CD4-positive, CD25-positive, alpha-beta regulatory T cell (primary cell): ENCODE measurements at regions not wholly inside any gene's neighbourhood (a gene's known extent, or its start where the extent isn't known, plus 50 kb on each side); places are given as distances from the start of the nearest gene placed in this dataset.
A peak's percentile ranks its signal among the peaks of the same experiment; 100 is the strongest.
"Not testable (repeated sequence)": the region's sequence is repeated elsewhere in the genome, so short reads cannot be mapped to it uniquely, and the experiment has no call there.

Experiments
- ATAC-seq, 2 donors: fragments of 150-1000 bp; cut with Tn5 transposase; one replicate each; pipeline ENCODE4 v1.10.0; 2021; ENCODE audit warnings: low read depth in 2 of 2, moderate number of reproducible peaks in 2 of 2, moderate library complexity in 1 of 2
- DNase-seq, 3 donors: peaks; one replicate each; pipeline versions ENCODE4 v3.0.0 to v3.0.0-alpha.2; 2012 to 2022; ENCODE audit warnings: mixed read lengths in 1 of 3
- H3K27ac ChIP-seq: one replicate; pipeline ENCODE4 v1.7.0; 2013; ENCODE audit warnings: mild to moderate bottlenecking, low read length; ENCODE audit not compliant: insufficient read depth, poor library complexity, severe bottlenecking
- H3K27me3 ChIP-seq: one replicate; pipeline ENCODE4 v1.7.0; 2013; ENCODE audit warnings: low read length; ENCODE audit not compliant: control insufficient read depth, insufficient read depth
- H3K36me3 ChIP-seq: one replicate; pipeline ENCODE4 v1.7.0; 2013; ENCODE audit warnings: mild to moderate bottlenecking, low read length, moderate library complexity; ENCODE audit not compliant: control insufficient read depth, insufficient read depth
- H3K4me1 ChIP-seq: 2 replicates; pipeline ENCODE4 v1.7.0; 2013; ENCODE audit warnings: mild to moderate bottlenecking, low read length; ENCODE audit not compliant: insufficient read depth, control insufficient read depth, poor library complexity, severe bottlenecking
- H3K4me3 ChIP-seq: one replicate; pipeline ENCODE4 v1.7.0; 2013; ENCODE audit warnings: low read depth, mild to moderate bottlenecking, low read length, moderate library complexity
- H3K9me3 ChIP-seq, 2 experiments: 1 replicate in 1 of 2; 2 replicates in 1 of 2; pipeline ENCODE4 v1.7.0; 2013; ENCODE audit warnings: low read length in 2 of 2, mild to moderate bottlenecking in 1 of 2, moderate library complexity in 1 of 2; ENCODE audit not compliant: control insufficient read depth in 2 of 2
- H3K27ac Mint-ChIP-seq, 3 donors: one replicate each; pipeline ENCODE4 v1.8.0; 2020 to 2022; ENCODE audit warnings: mild to moderate bottlenecking in 3 of 3, mixed read lengths in 3 of 3, moderate library complexity in 2 of 3
- H3K27me3 Mint-ChIP-seq: one replicate; pipeline ENCODE4 v1.8.0; 2022; ENCODE audit warnings: mild to moderate bottlenecking, mixed read lengths
- H3K36me3 Mint-ChIP-seq: one replicate; pipeline ENCODE4 v1.8.0; 2020; ENCODE audit warnings: mixed read lengths
- H3K4me1 Mint-ChIP-seq, 4 donors: one replicate each; pipeline ENCODE4 v1.8.0; 2020 to 2022; ENCODE audit warnings: mixed read lengths in 4 of 4, mild to moderate bottlenecking in 1 of 4
- H3K4me3 Mint-ChIP-seq, 4 donors: one replicate each; pipeline ENCODE4 v1.8.0; 2020 to 2022; ENCODE audit warnings: mild to moderate bottlenecking in 4 of 4, mixed read lengths in 4 of 4, moderate library complexity in 3 of 4
- H3K9me3 Mint-ChIP-seq, 7 donors: one replicate each; pipeline ENCODE4 v1.8.0; 2020 to 2022; ENCODE audit warnings: mixed read lengths in 7 of 7, mild to moderate bottlenecking in 3 of 7, moderate library complexity in 2 of 7

- H3K9me3 ChIP-seq = no peaks in the 10 kb centered on the region
- H3K36me3 Mint-ChIP-seq = no peaks in the 10 kb centered on the region
- no peak overlapping the region for H3K27ac Mint-ChIP-seq
- DNase-seq (no peak), ATAC-seq (no peak)
- no peak overlapping the region for H3K27ac ChIP-seq
- H3K4me3 Mint-ChIP-seq = no peak overlapping the region
- H3K4me1 ChIP-seq = no peaks in the 10 kb centered on the region
- H3K4me1 Mint-ChIP-seq = no peaks in the 10 kb centered on the region
- no peak overlapping the region for H3K4me3 ChIP-seq
- peaks cover 0 to 5% (median 3%) of the 10 kb centered on the region in 7 donors for H3K9me3 Mint-ChIP-seq
- H3K27me3 Mint-ChIP-seq = peaks cover 9% of the 10 kb centered on the region
- H3K27me3 ChIP-seq = no peaks in the 10 kb centered on the region
- H3K36me3 ChIP-seq = no peaks in the 10 kb centered on the region
These were observed 136.3 kb downstream of the SLC35B3 start for GRCh38 chr6:8299034-8299433.

GRCh38 chr6:8282946-8283345 lies 152.4 kb downstream of the SLC35B3 start:
- H3K9me3 Mint-ChIP-seq, H3K4me1 ChIP-seq, H3K4me1 Mint-ChIP-seq, DNase-seq, H3K4me3 ChIP-seq, H3K27ac Mint-ChIP-seq, ATAC-seq, H3K36me3 Mint-ChIP-seq, H3K4me3 Mint-ChIP-seq, H3K9me3 ChIP-seq, H3K27ac ChIP-seq, H3K27me3 Mint-ChIP-seq, H3K36me3 ChIP-seq, H3K27me3 ChIP-seq: not testable (repeated sequence)

- H3K4me3 Mint-ChIP-seq = no peak overlapping the region
- H3K4me3 ChIP-seq = no peak overlapping the region
- ATAC-seq (no peak), DNase-seq (no peak)
- H3K36me3 ChIP-seq = no peaks in the 10 kb centered on the region
- no peaks in the 10 kb centered on the region for H3K36me3 Mint-ChIP-seq
- peaks cover 0 to 3% (median 0%) of the 10 kb centered on the region in 7 donors for H3K9me3 Mint-ChIP-seq
- H3K27ac ChIP-seq = no peak overlapping the region
- no peaks in the 10 kb centered on the region for H3K27me3 Mint-ChIP-seq
- H3K27me3 ChIP-seq = no peaks in the 10 kb centered on the region
- no peaks in the 10 kb centered on the region for H3K4me1 ChIP-seq
- no peak overlapping the region for H3K27ac Mint-ChIP-seq
- H3K9me3 ChIP-seq = no peaks in the 10 kb centered on the region
- H3K4me1 Mint-ChIP-seq = no peaks in the 10 kb centered on the region
These were observed 153.0 kb downstream of the SLC35B3 start for GRCh38 chr6:8282380-8282779.

DNA sequence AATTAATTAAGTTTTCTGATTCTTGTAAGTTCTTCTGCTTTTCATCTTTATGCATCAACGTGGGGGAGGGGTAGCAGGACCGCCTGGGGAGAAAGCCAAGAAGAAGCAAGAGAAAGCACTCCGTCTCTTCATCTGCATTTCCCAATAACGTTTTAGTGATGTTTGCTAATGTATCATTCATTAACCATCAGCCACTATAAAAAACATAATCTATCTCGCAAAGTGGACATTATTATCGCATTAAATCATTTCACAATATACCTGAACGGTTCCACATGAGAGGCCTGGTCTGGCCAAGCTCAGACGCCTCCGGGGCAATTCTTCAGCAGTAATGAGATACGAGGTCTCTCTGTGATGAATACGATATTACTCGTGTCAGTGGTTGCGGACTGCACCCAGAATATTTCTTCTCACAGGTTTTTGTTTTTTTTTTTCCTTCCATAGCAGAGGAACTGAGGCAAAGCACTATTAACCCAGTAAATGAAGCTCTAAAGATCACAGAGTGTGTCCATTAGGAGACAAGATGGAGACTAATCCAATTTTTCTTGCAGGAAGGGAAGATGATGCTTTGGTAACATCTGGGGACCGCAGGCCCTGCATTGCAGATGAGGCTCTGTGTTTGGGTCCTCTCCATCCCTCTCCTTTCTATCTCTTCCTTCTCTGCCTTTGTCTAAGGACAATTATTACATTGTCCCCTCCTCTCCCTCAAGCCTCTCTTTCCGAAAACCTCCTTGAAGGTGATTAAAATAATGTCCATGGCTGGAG lies 156.1 kb downstream of the SLC35B3 start:
- no peak overlapping the region for H3K27ac ChIP-seq
- DNase-seq (no peak), ATAC-seq (no peak)
- H3K4me3 ChIP-seq = no peak overlapping the region
- Mint-ChIP-seq H3K9me3 (peaks cover 0 to 2% (median 0%) of the 10 kb centered on the region in 7 donors), H3K4me1 (no peaks in the 10 kb centered on the region), H3K36me3 (no peaks in the 10 kb centered on the region), H3K27me3 (no peaks in the 10 kb centered on the region), H3K4me3 (no peak overlapping the region), H3K27ac (no peak overlapping the region)
- H3K9me3 ChIP-seq = no peaks in the 10 kb centered on the region
- H3K4me1 ChIP-seq = no peaks in the 10 kb centered on the region
- H3K27me3 ChIP-seq = no peaks in the 10 kb centered on the region
- no peaks in the 10 kb centered on the region for H3K36me3 ChIP-seq

- DNase-seq (no peak), ATAC-seq (no peak)
- Mint-ChIP-seq H3K4me3 (no peak overlapping the region), H3K36me3 (no peaks in the 10 kb centered on the region), H3K4me1 (no peaks in the 10 kb centered on the region), H3K9me3 (peaks cover 0 to 2% (median 0%) of the 10 kb centered on the region in 7 donors), H3K27me3 (no peaks in the 10 kb centered on the region), H3K27ac (no peak overlapping the region)
- H3K36me3 ChIP-seq = no peaks in the 10 kb centered on the region
- no peaks in the 10 kb centered on the region for H3K27me3 ChIP-seq
- no peak overlapping the region for H3K27ac ChIP-seq
- H3K9me3 ChIP-seq = no peaks in the 10 kb centered on the region
- no peak overlapping the region for H3K4me3 ChIP-seq
- no peaks in the 10 kb centered on the region for H3K4me1 ChIP-seq
These were observed 156.8 kb downstream of the SLC35B3 start for GRCh38 chr6:8278562-8278961.

DNA sequence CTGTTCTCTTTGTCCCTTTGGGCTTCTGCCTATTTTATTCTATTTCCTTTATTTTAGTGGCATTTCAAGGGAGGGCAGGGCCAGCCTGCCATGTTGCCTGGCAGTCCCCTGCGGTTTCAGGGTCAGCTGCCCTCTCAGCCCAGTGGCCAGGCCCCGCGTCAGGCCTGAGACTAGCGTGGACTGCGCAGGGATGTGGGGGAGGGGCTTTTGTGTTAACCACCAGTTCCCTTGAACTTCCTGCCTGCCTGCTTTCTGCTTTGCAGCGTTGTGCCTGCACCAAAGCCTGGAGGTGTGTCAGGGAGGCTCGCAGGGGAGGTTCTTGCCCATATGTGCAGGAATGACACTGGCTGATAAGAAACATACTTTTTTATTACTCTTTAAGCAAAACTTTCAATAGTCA lies 157.6 kb downstream of the SLC35B3 start:
- H3K36me3 ChIP-seq = no peaks in the 10 kb centered on the region
- H3K27me3 ChIP-seq = no peaks in the 10 kb centered on the region
- H3K27ac ChIP-seq = no peak overlapping the region
- no peak for ATAC-seq
- no peak for DNase-seq
- H3K9me3 ChIP-seq = no peaks in the 10 kb centered on the region
- H3K4me1 ChIP-seq = no peaks in the 10 kb centered on the region
- H3K36me3 Mint-ChIP-seq = no peaks in the 10 kb centered on the region
- no peaks in the 10 kb centered on the region for H3K27me3 Mint-ChIP-seq
- H3K4me1 Mint-ChIP-seq = no peaks in the 10 kb centered on the region
- H3K9me3 Mint-ChIP-seq = peaks cover 0 to 2% (median 0%) of the 10 kb centered on the region in 7 donors
- H3K27ac Mint-ChIP-seq = peak overlapping the region in 1 of 3 donors; percentile 68
- no peak overlapping the region for H3K4me3 Mint-ChIP-seq
- H3K4me3 ChIP-seq = no peak overlapping the region

DNA sequence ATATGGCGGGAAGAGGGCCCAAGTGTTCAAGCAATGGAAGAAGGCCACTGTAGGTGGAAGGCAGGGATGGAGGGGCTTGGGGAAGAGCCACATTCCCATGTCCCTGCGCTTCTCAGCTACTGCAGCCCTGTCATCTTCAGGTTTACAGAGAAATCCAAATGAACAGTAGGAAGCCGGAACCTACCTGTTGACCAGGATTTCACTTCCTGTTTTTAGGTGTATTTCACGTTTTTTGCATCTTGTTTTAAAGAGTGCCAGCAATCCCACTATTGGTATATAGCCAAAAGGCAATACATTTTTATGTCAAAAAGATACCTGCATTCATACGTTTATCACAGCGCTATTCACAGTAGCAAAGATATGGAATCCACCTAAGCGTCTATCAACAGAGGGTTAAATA lies 159.2 kb downstream of the SLC35B3 start:
- Mint-ChIP-seq H3K4me3 (no peak overlapping the region), H3K9me3 (no peaks in the 10 kb centered on the region), H3K27ac (no peak overlapping the region), H3K4me1 (no peaks in the 10 kb centered on the region), H3K27me3 (no peaks in the 10 kb centered on the region), H3K36me3 (no peaks in the 10 kb centered on the region)
- H3K27ac ChIP-seq = no peak overlapping the region
- no peaks in the 10 kb centered on the region for H3K9me3 ChIP-seq
- no peak overlapping the region for H3K4me3 ChIP-seq
- H3K36me3 ChIP-seq = no peaks in the 10 kb centered on the region
- DNase-seq = no peak
- ATAC-seq = no peak
- H3K27me3 ChIP-seq = no peaks in the 10 kb centered on the region
- no peaks in the 10 kb centered on the region for H3K4me1 ChIP-seq

GRCh38 chr6:8275667-8276066 lies 159.7 kb downstream of the SLC35B3 start:
- no peaks in the 10 kb centered on the region for H3K27me3 ChIP-seq
- no peak overlapping the region for H3K27ac Mint-ChIP-seq
- no peak overlapping the region for H3K4me3 Mint-ChIP-seq
- H3K9me3 Mint-ChIP-seq = no peaks in the 10 kb centered on the region
- H3K4me1 ChIP-seq = no peaks in the 10 kb centered on the region
- no peaks in the 10 kb centered on the region for H3K36me3 Mint-ChIP-seq
- no peaks in the 10 kb centered on the region for H3K27me3 Mint-ChIP-seq
- no peaks in the 10 kb centered on the region for H3K36me3 ChIP-seq
- no peak overlapping the region for H3K4me3 ChIP-seq
- no peak overlapping the region for H3K27ac ChIP-seq
- ATAC-seq (no peak), DNase-seq (no peak)
- H3K9me3 ChIP-seq = no peaks in the 10 kb centered on the region
- no peaks in the 10 kb centered on the region for H3K4me1 Mint-ChIP-seq
